Karpas-422 (cell line): ENCODE measurements at regions not wholly inside any gene's neighbourhood (a gene's known extent, or its start where the extent isn't known, plus 50 kb on each side); places are given as distances from the start of the nearest gene placed in this dataset.

Experiments used
- DNase-seq: peaks from one replicate; pipeline ENCODE4 v3.0.0-alpha.2; 2015
- H2AFZ ChIP-seq: fragments of 200-600 bp; sonication (generic); 2 replicates; pipeline ENCODE4 v1.6.1; 2014; ENCODE audit warnings: antibody characterized with exemption, low read length, mixed read lengths
- H3K27ac ChIP-seq: fragments of 200-600 bp; sonication (generic); 2 replicates; pipeline ENCODE4 v1.5.1; 2014; ENCODE audit warnings: mild to moderate bottlenecking, low read length, moderate library complexity
- H3K27me3 ChIP-seq: fragments of 200-600 bp; sonication (generic); 2 replicates; pipeline ENCODE4 v1.6.1; 2014; ENCODE audit warnings: low read length, mixed read lengths
- H3K36me3 ChIP-seq: fragments of 200-600 bp; sonication (generic); 2 replicates; pipeline ENCODE4 v1.6.1; 2014; ENCODE audit warnings: low read length, mixed read lengths; ENCODE audit not compliant: insufficient read depth
- H3K4me1 ChIP-seq: fragments of 200-600 bp; sonication (generic); 2 replicates; pipeline ENCODE4 v1.6.1; 2014; ENCODE audit warnings: mild to moderate bottlenecking, low read length, mixed read lengths
- H3K4me2 ChIP-seq: fragments of 200-600 bp; sonication (generic); 2 replicates; pipeline ENCODE4 v1.6.1; 2014; ENCODE audit warnings: low read length, low read depth, mild to moderate bottlenecking; ENCODE audit not compliant: poor library complexity, severe bottlenecking
- H3K4me3 ChIP-seq: fragments of 200-600 bp; sonication (generic); 2 replicates; pipeline ENCODE4 v1.5.1; 2014; ENCODE audit warnings: mild to moderate bottlenecking, antibody characterized with exemption, low read length, mixed read lengths
- H3K79me2 ChIP-seq: fragments of 200-600 bp; sonication (generic); 2 replicates; pipeline ENCODE4 v1.6.1; 2014; ENCODE audit warnings: mild to moderate bottlenecking, low read length, mixed read lengths
- H3K9ac ChIP-seq: fragments of 200-600 bp; sonication (generic); 2 replicates; pipeline ENCODE4 v1.6.0; 2014; ENCODE audit warnings: low read length
- H3K9me2 ChIP-seq: fragments of 200-600 bp; sonication (generic), shearing (Covaris generic); replicated peaks from 2 replicates; pipeline ENCODE4 v1.6.0; 2014; ENCODE audit warnings: mild to moderate bottlenecking, low read length, moderate library complexity; ENCODE audit not compliant: insufficient read depth
- H3K9me3 ChIP-seq: fragments of 300-700, 200-600 bp; sonication (generic); 2 replicates; pipeline ENCODE4 v1.6.1; 2014; ENCODE audit warnings: low read length, mixed read lengths
- H4K20me1 ChIP-seq: fragments of 200-600 bp; sonication (generic); 2 replicates; pipeline ENCODE4 v1.6.1; 2014; ENCODE audit warnings: mild to moderate bottlenecking, antibody characterized with exemption, low read length, low read depth; ENCODE audit not compliant: insufficient read depth

- no peaks in the 10 kb centered on the region for H3K36me3 ChIP-seq
- no peak overlapping the region for H2AFZ ChIP-seq
- peaks cover 9% of the 10 kb centered on the region for H3K9me3 ChIP-seq
- H3K79me2 ChIP-seq, result no peaks in the 10 kb centered on the region
- no peak for DNase-seq
- H3K4me1 ChIP-seq, result peaks cover 15% of the 10 kb centered on the region
- H3K9me2 ChIP-seq, result no peaks in the 10 kb centered on the region
- H4K20me1 ChIP-seq, result no peaks in the 10 kb centered on the region
- peaks cover 4% of the 10 kb centered on the region; the same call in 1 of the 2 replicates for H3K27me3 ChIP-seq
- H3K4me2 ChIP-seq, result no peak overlapping the region
- H3K27ac ChIP-seq, result no peak overlapping the region
- H3K4me3 ChIP-seq, result no peak overlapping the region
- H3K9ac ChIP-seq, result no peak overlapping the region
These were observed 266.9 kb downstream of the RPS24 start for GRCh38 chr10:78300526-78300925.

DNA sequence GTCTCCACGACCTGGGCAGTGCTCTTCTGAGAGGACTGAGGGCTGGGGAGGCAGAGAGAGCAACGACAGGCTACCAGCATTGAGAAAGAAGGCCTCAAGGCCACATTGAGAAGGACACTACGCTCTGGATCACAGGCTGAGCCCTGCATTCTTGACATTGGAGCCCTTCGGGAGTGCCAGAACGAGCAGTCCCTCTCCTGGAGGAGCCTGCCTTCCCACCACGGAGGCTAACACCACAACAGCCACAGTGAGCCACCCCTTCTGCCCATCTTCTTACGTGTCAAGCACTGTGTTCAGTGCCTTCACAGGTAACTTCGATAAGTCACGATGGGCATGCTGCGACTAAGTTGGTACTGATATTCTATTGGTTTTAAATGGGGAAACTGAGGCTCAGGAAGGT is 267.8 kb downstream of the RPS24 start:
- no peak overlapping the region for H3K9ac ChIP-seq
- H3K36me3 ChIP-seq, result no peaks in the 10 kb centered on the region
- no peak overlapping the region for H3K27ac ChIP-seq
- H3K4me1 ChIP-seq, result peaks cover 15% of the 10 kb centered on the region
- no peaks in the 10 kb centered on the region for H3K79me2 ChIP-seq
- no peak overlapping the region for H3K4me2 ChIP-seq
- no peaks in the 10 kb centered on the region for H3K9me2 ChIP-seq
- no peak overlapping the region for H2AFZ ChIP-seq
- no peak overlapping the region for H3K4me3 ChIP-seq
- peaks cover 9% of the 10 kb centered on the region for H3K9me3 ChIP-seq
- H3K27me3 ChIP-seq, result peaks cover 4% of the 10 kb centered on the region; the same call in 1 of the 2 replicates
- no peaks in the 10 kb centered on the region for H4K20me1 ChIP-seq
- DNase-seq, result no peak

DNA sequence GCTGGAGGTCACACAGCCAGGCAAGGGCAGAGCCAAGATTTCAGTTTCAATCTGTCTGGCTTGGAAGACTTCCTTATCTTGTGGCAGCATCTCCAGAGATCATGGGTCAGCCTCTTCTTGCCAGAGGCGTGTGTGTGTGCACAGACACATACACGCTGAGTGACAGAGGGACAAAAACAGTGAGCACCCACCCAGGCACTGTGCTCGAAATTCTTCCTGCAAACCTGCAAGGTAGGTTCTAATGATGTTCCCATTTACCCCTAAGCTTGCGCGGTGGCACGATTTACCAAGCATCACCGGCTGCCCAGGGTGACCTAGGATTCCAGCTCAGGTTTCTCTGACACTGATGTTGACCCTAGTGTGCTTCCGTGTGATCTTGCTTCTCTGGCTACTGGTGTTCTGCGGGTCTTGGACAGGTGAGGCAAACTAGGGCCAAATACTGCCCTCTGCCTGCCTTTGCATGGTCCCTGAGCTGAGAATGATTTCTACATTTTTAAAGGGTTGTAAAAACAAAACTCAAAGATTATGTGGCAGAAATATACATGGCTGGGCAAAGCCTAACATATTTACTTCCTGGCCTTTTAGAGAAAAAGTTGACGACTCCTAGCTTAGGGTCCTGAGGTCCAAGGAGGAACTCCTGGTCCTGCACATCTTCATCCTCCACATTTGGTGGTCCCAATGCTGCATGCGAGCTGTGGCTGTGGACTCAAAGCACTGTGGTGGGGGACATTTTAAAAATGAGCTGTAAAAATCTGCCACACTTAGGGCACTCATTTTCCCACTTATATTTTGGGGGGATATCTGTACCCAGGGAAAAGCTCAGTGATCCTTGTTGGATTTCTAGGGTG is 268.5 kb downstream of the RPS24 start:
- no peaks in the 10 kb centered on the region for H3K79me2 ChIP-seq
- H3K27ac ChIP-seq, result no peak overlapping the region; the same call in 1 of the 2 replicates
- peak overlapping the region; percentile 76 for H3K9ac ChIP-seq
- no peaks in the 10 kb centered on the region for H3K36me3 ChIP-seq
- H3K4me3 ChIP-seq, result peak overlapping the region; percentile 70
- H3K9me3 ChIP-seq, result peaks cover 9% of the 10 kb centered on the region
- no peaks in the 10 kb centered on the region for H3K9me2 ChIP-seq
- H3K4me2 ChIP-seq, result peak overlapping the region; percentile 79
- H3K27me3 ChIP-seq, result peaks cover 4% of the 10 kb centered on the region; the same call in 1 of the 2 replicates
- no peak for DNase-seq
- no peaks in the 10 kb centered on the region for H4K20me1 ChIP-seq
- peak overlapping the region; percentile 19; the same call in 1 of the 2 replicates for H2AFZ ChIP-seq
- H3K4me1 ChIP-seq, result peaks cover 15% of the 10 kb centered on the region

DNA sequence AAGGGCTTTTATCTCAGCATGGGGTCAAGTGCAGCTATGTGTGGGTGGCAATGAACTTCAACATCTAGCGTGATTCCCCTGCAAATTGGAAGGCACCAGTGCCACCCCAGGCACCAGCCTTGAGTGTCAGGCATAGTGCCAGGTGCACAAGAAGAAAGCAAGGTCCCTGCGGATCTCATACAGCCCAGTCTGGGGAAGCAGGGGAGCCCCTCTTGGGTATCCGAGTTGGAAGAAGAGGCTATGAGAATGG is 269.0 kb downstream of the RPS24 start:
- no peaks in the 10 kb centered on the region for H3K9me2 ChIP-seq
- H3K4me2 ChIP-seq, result peak overlapping the region; percentile 79
- H3K4me1 ChIP-seq, result peaks cover 15% of the 10 kb centered on the region
- peak overlapping the region; percentile 70 for H3K4me3 ChIP-seq
- H3K9me3 ChIP-seq, result peaks cover 9% of the 10 kb centered on the region
- peak overlapping the region; percentile 19; the same call in 1 of the 2 replicates for H2AFZ ChIP-seq
- no peaks in the 10 kb centered on the region for H3K36me3 ChIP-seq
- H3K27me3 ChIP-seq, result peaks cover 4% of the 10 kb centered on the region; the same call in 1 of the 2 replicates
- peak overlapping the region; percentile 76 for H3K9ac ChIP-seq
- H3K27ac ChIP-seq, result peak overlapping the region; percentile 20
- no peaks in the 10 kb centered on the region for H3K79me2 ChIP-seq
- no peak for DNase-seq
- no peaks in the 10 kb centered on the region for H4K20me1 ChIP-seq

- Histone ChIP-seq H3K4me3 (peak overlapping the region; percentile 70), H4K20me1 (no peaks in the 10 kb centered on the region), H3K9ac (peak overlapping the region; percentile 76), H3K9me3 (peaks cover 9% of the 10 kb centered on the region), H3K9me2 (no peaks in the 10 kb centered on the region), H2AFZ (peak overlapping the region; percentile 28; the same call in 1 of the 2 replicates), H3K4me2 (peak overlapping the region; percentile 79), H3K27me3 (peaks cover 4% of the 10 kb centered on the region; the same call in 1 of the 2 replicates), H3K36me3 (no peaks in the 10 kb centered on the region), H3K27ac (peak overlapping the region; percentile 20), H3K4me1 (peaks cover 15% of the 10 kb centered on the region), H3K79me2 (no peaks in the 10 kb centered on the region)
- DNase-seq, result peak; percentile 97
These were observed 269.6 kb downstream of the RPS24 start for GRCh38 chr10:78302989-78303854.

- H3K36me3 ChIP-seq, result no peaks in the 10 kb centered on the region
- no peaks in the 10 kb centered on the region for H3K9me2 ChIP-seq
- H3K27ac ChIP-seq, result no peak overlapping the region
- H4K20me1 ChIP-seq, result no peaks in the 10 kb centered on the region
- peaks cover 9% of the 10 kb centered on the region for H3K9me3 ChIP-seq
- H3K27me3 ChIP-seq, result peaks cover 4% of the 10 kb centered on the region; the same call in 1 of the 2 replicates
- no peak overlapping the region for H2AFZ ChIP-seq
- no peak overlapping the region for H3K4me3 ChIP-seq
- H3K79me2 ChIP-seq, result no peaks in the 10 kb centered on the region
- DNase-seq, result no peak
- peak overlapping the region; percentile 46 for H3K4me2 ChIP-seq
- H3K4me1 ChIP-seq, result peaks cover 15% of the 10 kb centered on the region
- H3K9ac ChIP-seq, result no peak overlapping the region
These were observed 270.7 kb downstream of the RPS24 start for GRCh38 chr10:78304091-78305045.

- no peak overlapping the region for H3K27ac ChIP-seq
- H4K20me1 ChIP-seq, result no peaks in the 10 kb centered on the region
- peaks cover 6% of the 10 kb centered on the region for H3K9me3 ChIP-seq
- H2AFZ ChIP-seq, result no peak overlapping the region
- DNase-seq, result no peak
- H3K79me2 ChIP-seq, result no peaks in the 10 kb centered on the region
- H3K36me3 ChIP-seq, result no peaks in the 10 kb centered on the region
- no peaks in the 10 kb centered on the region for H3K9me2 ChIP-seq
- H3K4me1 ChIP-seq, result peaks cover 15% of the 10 kb centered on the region
- H3K27me3 ChIP-seq, result peaks cover 4% of the 10 kb centered on the region; the same call in 1 of the 2 replicates
- no peak overlapping the region for H3K4me2 ChIP-seq
- H3K4me3 ChIP-seq, result no peak overlapping the region
- H3K9ac ChIP-seq, result no peak overlapping the region
These were observed 271.6 kb downstream of the RPS24 start for GRCh38 chr10:78305311-78305710.
